Ishikawa (cell line): ENCODE measurements at regions not wholly inside any gene's neighbourhood (a gene's known extent, or its start where the extent isn't known, plus 50 kb on each side); places are given as distances from the start of the nearest gene placed in this dataset.

Experiments used
- CEBPB ChIP-seq: IDR thresholded peaks from 2 replicates; pipeline ENCODE4 v1.6.1; 2012
- CREB1 ChIP-seq: IDR thresholded peaks from 2 replicates; pipeline ENCODE4 v1.6.1; 2012; ENCODE audit warnings: low read depth
- EGR1 ChIP-seq: IDR thresholded peaks from 2 replicates; pipeline ENCODE4 v1.6.1; 2012
- EP300 ChIP-seq: IDR thresholded peaks from 2 replicates; pipeline ENCODE4 v1.6.1; 2012; ENCODE audit warnings: borderline replicate concordance
- FOXM1 ChIP-seq: IDR thresholded peaks from 2 replicates; pipeline ENCODE4 v1.6.1; 2012; ENCODE audit warnings: low read depth, borderline replicate concordance
- NFIC ChIP-seq: IDR thresholded peaks from 2 replicates; pipeline ENCODE4 v1.6.1; 2012
- RAD21 ChIP-seq: IDR thresholded peaks from 2 replicates; pipeline ENCODE4 v1.6.1; 2012; ENCODE audit warnings: low read depth
- TAF1 ChIP-seq: IDR thresholded peaks from 2 replicates; pipeline ENCODE4 v1.6.1; 2012; ENCODE audit warnings: low read depth, mild to moderate bottlenecking
- TCF12 ChIP-seq: IDR thresholded peaks from 2 replicates; pipeline ENCODE4 v1.6.1; 2012; ENCODE audit warnings: low read depth
- TEAD4 ChIP-seq: IDR thresholded peaks from 2 replicates; pipeline ENCODE4 v1.6.1; 2012
- YY1 ChIP-seq: IDR thresholded peaks from 2 replicates; pipeline ENCODE4 v1.6.1; 2012; ENCODE audit warnings: low read depth
- ZBTB7A ChIP-seq: IDR thresholded peaks from 2 replicates; pipeline ENCODE4 v1.6.1; 2012; ENCODE audit warnings: low read depth
- TF ChIP-seq, protein P1 (sequence below): IDR thresholded peaks from 2 replicates; pipeline ENCODE4 v1.6.1; 2012; ENCODE audit warnings: low read depth, mild to moderate bottlenecking
- TF ChIP-seq, protein P2 (sequence below): IDR thresholded peaks from 2 replicates; pipeline ENCODE4 v1.6.1; 2012

DNA sequence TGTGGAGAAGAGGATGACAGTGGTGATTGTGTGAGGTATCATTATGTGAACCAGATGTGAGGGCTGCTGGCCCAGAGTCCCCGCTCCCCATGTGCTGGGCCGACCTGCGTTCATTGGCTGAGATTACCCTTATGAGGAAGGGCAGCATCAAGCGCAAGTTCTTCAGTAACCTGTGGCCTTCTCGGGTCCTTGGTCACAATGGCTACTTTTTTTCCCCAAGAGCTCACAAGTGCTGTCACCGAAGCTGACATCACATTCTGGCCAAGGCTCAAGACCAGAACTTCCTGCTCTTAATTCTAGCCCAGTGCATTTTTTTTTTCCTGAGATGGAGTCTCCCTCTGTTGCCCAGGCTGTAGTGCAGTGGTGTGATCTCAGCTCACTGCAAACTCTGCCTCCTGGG, 262.9 kb downstream of the RHOU start:
- TF ChIP-seq TEAD4 (no peak), CREB1 (no peak), TCF12 (no peak), ZBTB7A (no peak), FOXM1 (no peak), EGR1 (no peak)
- TF ChIP-seq, protein P1, sequence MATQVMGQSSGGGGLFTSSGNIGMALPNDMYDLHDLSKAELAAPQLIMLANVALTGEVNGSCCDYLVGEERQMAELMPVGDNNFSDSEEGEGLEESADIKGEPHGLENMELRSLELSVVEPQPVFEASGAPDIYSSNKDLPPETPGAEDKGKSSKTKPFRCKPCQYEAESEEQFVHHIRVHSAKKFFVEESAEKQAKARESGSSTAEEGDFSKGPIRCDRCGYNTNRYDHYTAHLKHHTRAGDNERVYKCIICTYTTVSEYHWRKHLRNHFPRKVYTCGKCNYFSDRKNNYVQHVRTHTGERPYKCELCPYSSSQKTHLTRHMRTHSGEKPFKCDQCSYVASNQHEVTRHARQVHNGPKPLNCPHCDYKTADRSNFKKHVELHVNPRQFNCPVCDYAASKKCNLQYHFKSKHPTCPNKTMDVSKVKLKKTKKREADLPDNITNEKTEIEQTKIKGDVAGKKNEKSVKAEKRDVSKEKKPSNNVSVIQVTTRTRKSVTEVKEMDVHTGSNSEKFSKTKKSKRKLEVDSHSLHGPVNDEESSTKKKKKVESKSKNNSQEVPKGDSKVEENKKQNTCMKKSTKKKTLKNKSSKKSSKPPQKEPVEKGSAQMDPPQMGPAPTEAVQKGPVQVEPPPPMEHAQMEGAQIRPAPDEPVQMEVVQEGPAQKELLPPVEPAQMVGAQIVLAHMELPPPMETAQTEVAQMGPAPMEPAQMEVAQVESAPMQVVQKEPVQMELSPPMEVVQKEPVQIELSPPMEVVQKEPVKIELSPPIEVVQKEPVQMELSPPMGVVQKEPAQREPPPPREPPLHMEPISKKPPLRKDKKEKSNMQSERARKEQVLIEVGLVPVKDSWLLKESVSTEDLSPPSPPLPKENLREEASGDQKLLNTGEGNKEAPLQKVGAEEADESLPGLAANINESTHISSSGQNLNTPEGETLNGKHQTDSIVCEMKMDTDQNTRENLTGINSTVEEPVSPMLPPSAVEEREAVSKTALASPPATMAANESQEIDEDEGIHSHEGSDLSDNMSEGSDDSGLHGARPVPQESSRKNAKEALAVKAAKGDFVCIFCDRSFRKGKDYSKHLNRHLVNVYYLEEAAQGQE = no peak

DNA sequence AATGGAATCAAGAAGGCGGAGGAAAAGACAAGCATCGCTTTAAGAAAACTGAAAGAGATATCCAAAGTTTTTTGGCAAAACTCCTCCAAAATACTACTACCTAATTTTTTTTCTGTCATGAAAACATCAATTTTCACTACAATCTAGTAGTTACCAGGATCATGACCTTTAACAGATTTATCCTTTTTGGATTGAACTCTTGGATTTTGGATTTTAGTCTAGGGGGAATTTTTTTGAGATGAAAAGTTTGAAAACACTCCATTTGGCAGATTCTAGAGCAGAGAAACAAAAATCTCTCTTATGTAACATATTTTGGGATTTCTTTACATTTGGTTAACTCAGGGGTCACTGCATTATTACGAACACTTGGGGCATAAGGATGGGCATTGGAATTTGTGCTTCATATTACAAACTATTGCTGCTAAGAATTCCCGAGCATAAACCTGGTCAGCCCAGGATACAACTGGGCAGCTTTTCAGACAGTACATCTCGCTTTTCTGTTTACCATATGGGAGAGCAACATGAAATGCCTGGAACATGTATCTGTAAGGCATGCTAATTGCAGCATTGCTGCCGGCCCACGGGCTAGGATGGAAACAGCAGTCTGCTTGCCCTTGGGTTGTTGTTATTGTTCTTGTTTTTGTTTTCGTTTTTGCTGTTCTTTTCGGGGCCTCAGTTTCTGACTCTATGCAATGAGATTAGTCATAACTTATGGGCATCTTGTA, 264.3 kb downstream of the RHOU start:
- TF ChIP-seq, protein P2, sequence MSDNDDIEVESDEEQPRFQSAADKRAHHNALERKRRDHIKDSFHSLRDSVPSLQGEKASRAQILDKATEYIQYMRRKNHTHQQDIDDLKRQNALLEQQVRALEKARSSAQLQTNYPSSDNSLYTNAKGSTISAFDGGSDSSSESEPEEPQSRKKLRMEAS = no peak
- no peak for TF ChIP-seq EP300
- TF ChIP-seq TCF12 = no peak
- TF ChIP-seq TEAD4 = no peak
- TF ChIP-seq TAF1 = no peak
- TF ChIP-seq, protein P1 = no peak
- no peak for TF ChIP-seq CEBPB

DNA sequence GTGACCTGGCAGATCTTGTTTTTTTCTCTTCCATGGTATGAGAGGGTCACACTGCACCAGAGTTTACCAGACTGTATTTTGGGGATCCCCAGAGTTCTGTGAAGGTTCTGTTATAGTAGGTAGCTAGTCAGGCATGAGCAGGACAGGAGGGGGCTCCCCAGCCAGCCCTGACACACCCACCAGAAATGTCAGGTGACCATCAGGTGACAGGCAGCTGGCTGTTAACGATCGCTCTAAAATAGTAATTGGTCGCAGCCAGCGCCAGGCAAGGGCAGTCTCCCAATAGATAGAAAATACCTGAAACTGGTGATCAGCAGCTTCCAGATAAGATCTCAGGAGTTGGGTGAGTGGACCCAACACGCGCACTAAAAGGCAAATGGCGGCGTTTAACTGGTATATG, 264.9 kb downstream of the RHOU start:
- TF ChIP-seq ZBTB7A (no peak), RAD21 (no peak), FOXM1 (no peak), EP300 (no peak), NFIC (no peak), TAF1 (no peak), TCF12 (no peak), CEBPB (no peak), YY1 (no peak), EGR1 (no peak), CREB1 (no peak)
- TF ChIP-seq, protein P2 = no peak
- TF ChIP-seq, protein P1 = no peak

DNA sequence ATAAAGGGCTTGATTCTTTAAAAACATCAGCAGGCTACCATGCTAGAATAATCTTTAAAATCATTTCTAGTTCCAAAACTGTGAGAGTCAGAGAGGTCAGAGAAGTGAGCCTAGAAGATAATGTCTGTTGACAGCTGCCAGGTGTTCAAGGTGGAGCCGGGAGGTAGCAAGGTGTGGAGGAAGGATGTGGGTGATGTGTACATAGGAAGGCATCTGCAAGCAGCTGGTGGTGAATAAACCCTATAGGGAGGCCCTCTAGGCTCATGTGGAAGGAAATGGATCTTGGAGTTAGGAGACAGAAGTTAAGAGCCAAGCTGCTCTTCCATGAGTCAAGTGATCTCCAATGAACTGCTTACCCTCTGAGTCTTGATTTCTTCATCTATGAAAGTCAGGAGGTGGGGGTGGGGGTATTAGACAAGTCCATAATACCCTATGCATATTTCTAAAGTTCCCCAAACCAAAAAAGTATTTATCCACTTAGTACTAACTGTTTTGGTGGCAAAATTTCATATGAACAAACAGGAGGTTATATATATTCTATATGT, 266.3 kb downstream of the RHOU start:
- TF ChIP-seq EGR1 = no peak
- TF ChIP-seq, protein P1 = no peak
- no peak for TF ChIP-seq TCF12
- no peak for TF ChIP-seq CEBPB
- TF ChIP-seq NFIC = no peak
- TF ChIP-seq TAF1 = no peak
- no peak for TF ChIP-seq FOXM1
- TF ChIP-seq RAD21 = no peak
